H1 (cell line): ENCODE measurements at regions not wholly inside any gene's neighbourhood (a gene's known extent, or its start where the extent isn't known, plus 50 kb on each side); places are given as distances from the start of the nearest gene placed in this dataset.

Source experiments
- CTCF ChIA-PET: fragments of 300-600 bp; sonication (Branson Sonifier 250); formaldehyde crosslinking; loops from one replicate; lab custom pipeline; 2021; ENCODE audit not compliant: partially characterized antibody; lab: Charles Lee
- POLR2A ChIA-PET: fragments of 300-600 bp; sonication (Branson Sonifier 250); formaldehyde crosslinking; loops from one replicate; lab custom pipeline; 2021; ENCODE audit warnings: inconsistent platforms; ENCODE audit not compliant: partially characterized antibody; lab: Charles Lee
- DNase-seq, 2 experiments: peaks; one replicate each; pipeline versions ENCODE4 v3.0.0 to v3.0.0-alpha.2; 2010 to 2022; ENCODE audit warnings: low spot score in 2 of 2, low read depth in 1 of 2, mixed read lengths in 1 of 2
- FAIRE-seq: peaks from 2 replicates; lab custom pipeline; 2011; peaks lifted over from hg19 to GRCh38; lab: Jason Lieb, UNC
- H2AFZ ChIP-seq: 2 replicates; pipeline ENCODE4 v1.8.1; 2012; ENCODE audit warnings: low read length, inconsistent platforms
- H2AK5ac ChIP-seq: 2 replicates; pipeline ENCODE4 v1.6.1; 2013; ENCODE audit warnings: low read depth, low read length
- H2BK120ac ChIP-seq: replicated peaks from 2 replicates; pipeline ENCODE3; 2013; ENCODE audit warnings: low read depth, low read length, inconsistent platforms
- H2BK12ac ChIP-seq: 2 replicates; pipeline ENCODE4 v1.6.1; 2013; ENCODE audit warnings: low read depth, low read length
- H2BK15ac ChIP-seq: 2 replicates; pipeline ENCODE4 v1.6.1; 2013; ENCODE audit warnings: low read length
- H2BK20ac ChIP-seq: 2 replicates; pipeline ENCODE4 v1.6.1; 2013; ENCODE audit warnings: low read length
- H2BK5ac ChIP-seq: 2 replicates; pipeline ENCODE4 v1.6.1; 2013; ENCODE audit warnings: low read depth, low read length
- H3K14ac ChIP-seq: 2 replicates; pipeline ENCODE4 v1.6.1; 2013; ENCODE audit warnings: inconsistent platforms; ENCODE audit not compliant: insufficient read length
- H3K18ac ChIP-seq: 2 replicates; pipeline ENCODE4 v1.6.1; 2013; ENCODE audit warnings: low read length; ENCODE audit errors: extremely low read depth
- H3K23ac ChIP-seq: 2 replicates; pipeline ENCODE4 v1.6.1; 2013; ENCODE audit warnings: inconsistent platforms; ENCODE audit not compliant: insufficient read length
- H3K23me2 ChIP-seq: 2 replicates; pipeline ENCODE4 v1.6.1; 2013; ENCODE audit warnings: low read depth, low read length
- H3K27ac ChIP-seq: 2 replicates; pipeline ENCODE4 v1.6.1; 2011; ENCODE audit warnings: low read depth, low read length, inconsistent platforms
- H3K27me3 ChIP-seq, 4 experiments: replicated peaks in 1 of 4; 1 replicate in 1 of 4; 2 replicates in 3 of 4; pipeline versions ENCODE4 v1.6.1 to v1.8.1; 2011 to 2013; ENCODE audit warnings: low read length in 3 of 4, mild to moderate bottlenecking in 3 of 4, inconsistent platforms in 2 of 4, mixed read lengths in 2 of 4, moderate library complexity in 1 of 4; ENCODE audit not compliant: control insufficient read depth in 3 of 4, insufficient read depth in 3 of 4; ENCODE audit errors: extremely low read depth in 1 of 4
- H3K36me3 ChIP-seq, 4 experiments: 2 replicates each; pipeline versions ENCODE4 v1.6.1 to v1.8.1; 2011 to 2013; ENCODE audit warnings: mild to moderate bottlenecking in 4 of 4, low read length in 3 of 4, moderate library complexity in 2 of 4, control low read depth in 1 of 4, inconsistent platforms in 1 of 4; ENCODE audit not compliant: insufficient read depth in 4 of 4, control insufficient read depth in 2 of 4
- H3K4ac ChIP-seq: replicated peaks from 2 replicates; pipeline ENCODE3; 2013; ENCODE audit warnings: low read length, low read depth, mixed read lengths, inconsistent platforms; ENCODE audit not compliant: insufficient read length
- H3K4me1 ChIP-seq, 4 experiments: replicated peaks in 1 of 4; 1 replicate in 1 of 4; 2 replicates in 3 of 4; pipeline versions ENCODE4 v1.6.1 to v1.8.1; 2011 to 2013; ENCODE audit warnings: low read length in 3 of 4, inconsistent platforms in 2 of 4, mixed read lengths in 1 of 4; ENCODE audit not compliant: insufficient read depth in 4 of 4, control insufficient read depth in 3 of 4
- H3K4me2 ChIP-seq, 2 experiments: 2 replicates each; pipeline versions ENCODE4 v1.6.1 to v1.8.1; 2011 to 2013; ENCODE audit warnings: low read depth in 2 of 2, low read length in 2 of 2, control low read depth in 1 of 2, inconsistent platforms in 1 of 2, mild to moderate bottlenecking in 1 of 2; ENCODE audit not compliant: insufficient read depth in 1 of 2
- H3K4me3 ChIP-seq, 4 experiments: fragments of 200-600, 300-600 bp in 1 of 4; sonication (generic), shearing (Covaris generic), sonication (Bioruptor Twin) in 1 of 4; 2 replicates each; pipeline versions ENCODE4 v1.5.1 to v1.8.1; 2011 to 2016; ENCODE audit warnings: low read length in 4 of 4, low read depth in 3 of 4, control low read depth in 2 of 4, inconsistent platforms in 2 of 4, mild to moderate bottlenecking in 2 of 4, mixed read lengths in 1 of 4, moderate library complexity in 1 of 4; ENCODE audit not compliant: insufficient read depth in 2 of 4; ENCODE audit errors: extremely low read depth in 1 of 4
- H3K56ac ChIP-seq: replicated peaks from 2 replicates; pipeline ENCODE3; 2013; ENCODE audit warnings: low read depth, mild to moderate bottlenecking, mixed read lengths, low read length, inconsistent platforms; ENCODE audit not compliant: insufficient read length
- H3K79me1 ChIP-seq: 2 replicates; pipeline ENCODE4 v1.6.1; 2013; ENCODE audit warnings: low read depth, low read length, control low read depth
- H3K79me2 ChIP-seq, 2 experiments: 2 replicates each; pipeline versions ENCODE4 v1.6.1 to v1.8.1; 2012 to 2013; ENCODE audit warnings: low read length in 2 of 2, mild to moderate bottlenecking in 2 of 2, inconsistent platforms in 1 of 2; ENCODE audit not compliant: insufficient read depth in 2 of 2, control insufficient read depth in 1 of 2
- H3K9ac ChIP-seq, 4 experiments: replicated peaks in 1 of 4; 1 replicate in 1 of 4; 2 replicates in 3 of 4; pipeline versions ENCODE4 v1.6.1 to v1.8.1; 2011 to 2013; ENCODE audit warnings: low read depth in 3 of 4, low read length in 3 of 4, control low read depth in 2 of 4, mild to moderate bottlenecking in 2 of 4, moderate library complexity in 2 of 4, inconsistent platforms in 1 of 4; ENCODE audit errors: extremely low read depth in 1 of 4
- H3K9me3 ChIP-seq, 2 experiments: 2 replicates each; pipeline versions ENCODE4 v1.6.1 to v1.8.1; 2012 to 2013; ENCODE audit warnings: mild to moderate bottlenecking in 2 of 2, moderate library complexity in 2 of 2, control low read depth in 1 of 2, inconsistent platforms in 1 of 2, low read depth in 1 of 2, low read length in 1 of 2, mixed read lengths in 1 of 2; ENCODE audit not compliant: insufficient read depth in 2 of 2
- H4K20me1 ChIP-seq, 2 experiments: replicated peaks in 1 of 2; 2 replicates each; pipeline versions ENCODE3 to v1.8.1; 2011 to 2013; ENCODE audit warnings: inconsistent platforms in 2 of 2, low read length in 2 of 2, mild to moderate bottlenecking in 1 of 2; ENCODE audit not compliant: insufficient read depth in 2 of 2, control insufficient read depth in 1 of 2
- H4K5ac ChIP-seq: 2 replicates; pipeline ENCODE4 v1.6.1; 2013; ENCODE audit warnings: low read length, low read depth, mixed read lengths, inconsistent platforms; ENCODE audit not compliant: insufficient read length
- H4K8ac ChIP-seq: 2 replicates; pipeline ENCODE4 v1.8.0; 2013; ENCODE audit warnings: mild to moderate bottlenecking, moderate library complexity, low read length, inconsistent platforms; ENCODE audit not compliant: insufficient read depth; ENCODE audit errors: extremely low read depth
- H4K91ac ChIP-seq: replicated peaks from 2 replicates; pipeline ENCODE3; 2013; ENCODE audit warnings: low read length, mixed read lengths, inconsistent platforms; ENCODE audit not compliant: insufficient read length
- CBX5 ChIP-seq: fragments of 300-800, 300-1000 bp; sonication (generic); IDR thresholded peaks from 2 replicates; pipeline ENCODE4 v1.7.1; 2016; ENCODE audit warnings: antibody characterized with exemption, low read length, low read depth
- FOSL1 ChIP-seq: IDR thresholded peaks from 2 replicates; pipeline ENCODE4 v1.6.1; 2011; ENCODE audit warnings: mild to moderate bottlenecking, low read depth, low read length, moderate library complexity; ENCODE audit not compliant: insufficient read depth
- JUND ChIP-seq: IDR thresholded peaks from 2 replicates; pipeline ENCODE4 v1.6.1; 2011; ENCODE audit warnings: mild to moderate bottlenecking, improper control_type of control experiment, low read length
- KDM4A ChIP-seq: IDR thresholded peaks from one replicate; pipeline ENCODE4 v1.7.1; 2012; ENCODE audit warnings: low read depth, mild to moderate bottlenecking, moderate library complexity, low read length, inconsistent platforms; ENCODE audit not compliant: severe bottlenecking
- KDM5A ChIP-seq: fragments of 200-600 bp; IDR thresholded peaks from 2 replicates; pipeline ENCODE4 v1.7.1; 2012; ENCODE audit warnings: mild to moderate bottlenecking, low read length, inconsistent platforms, mixed read lengths
- MAFK ChIP-seq: IDR thresholded peaks from 2 replicates; pipeline ENCODE4 v1.6.1; 2012; ENCODE audit warnings: low read depth, mild to moderate bottlenecking, improper control_type of control experiment, low read length
- RFX5 ChIP-seq: IDR thresholded peaks from 2 replicates; pipeline ENCODE4 v1.6.1; 2011; ENCODE audit warnings: low read depth, low read length, improper control_type of control experiment, borderline replicate concordance
- RNF2 ChIP-seq: fragments of 200-900, 300-1000 bp; sonication (generic); IDR thresholded peaks from 2 replicates; pipeline ENCODE4 v1.7.1; 2016; ENCODE audit warnings: borderline replicate concordance, low read depth, mild to moderate bottlenecking, antibody characterized with exemption, low read length; ENCODE audit not compliant: poor library complexity, severe bottlenecking; ENCODE audit errors: missing control alignments
- SP4 ChIP-seq: IDR thresholded peaks from 2 replicates; pipeline ENCODE4 v1.6.1; 2012; ENCODE audit warnings: low read length, inconsistent platforms
- SRF ChIP-seq: IDR thresholded peaks from 2 replicates; pipeline ENCODE4 v1.6.1; 2011; ENCODE audit warnings: mild to moderate bottlenecking, low read depth, low read length, moderate library complexity
- TAF7 ChIP-seq: optimal IDR thresholded peaks from 2 replicates; pipeline ENCODE3; 2011; ENCODE audit warnings: low read depth, mild to moderate bottlenecking, inconsistent platforms, low read length, moderate library complexity, borderline replicate concordance
- ZNF274 ChIP-seq: IDR thresholded peaks from 2 replicates; pipeline ENCODE4 v1.7.0; 2012; ENCODE audit warnings: low read length, borderline replicate concordance; ENCODE audit errors: extremely low read depth
- WGBS, 2 experiments: shearing (Covaris generic) in 1 of 2; methylation state at CpG; one replicate each; pipeline versions ENCODE4 v1.1.6 to v1.1.7; 2013 to 2015; ENCODE audit warnings: low lambda C conversion rate in 2 of 2, mixed read lengths in 2 of 2, inconsistent platforms in 1 of 2, low coverage in 1 of 2, missing lambda C conversion rate in 1 of 2; ENCODE audit not compliant: insufficient replicate concordance in 2 of 2, insufficient coverage in 1 of 2, insufficient read length in 1 of 2; ENCODE audit errors: extremely low coverage in 1 of 2, missing lambda C conversion rate in 1 of 2; 5-methylcytosine and 5-hydroxymethylcytosine counted together

- no peak overlapping the region for H3K4me3 ChIP-seq
- H3K4me1 ChIP-seq, result peaks cover 0 to 5% (median 2%) of the 10 kb centered on the region in 4 experiments; a peak in 3 of 7 replicates
- H4K91ac ChIP-seq, result no peak overlapping the region
- H2AK5ac ChIP-seq, result no peak overlapping the region
- no peak overlapping the region for H4K8ac ChIP-seq
- no peaks in the 10 kb centered on the region for H4K20me1 ChIP-seq
- FAIRE-seq (no peak), DNase-seq (no peak)
- CTCF ChIA-PET, result no interaction called here
- no peak overlapping the region for H3K56ac ChIP-seq
- no peaks in the 10 kb centered on the region for H3K36me3 ChIP-seq
- no peaks in the 10 kb centered on the region for H3K27me3 ChIP-seq
- no peak overlapping the region for H2BK120ac ChIP-seq
- H3K79me1 ChIP-seq, result no peaks in the 10 kb centered on the region
- no peak overlapping the region for H3K4ac ChIP-seq
- no peak overlapping the region for H2AFZ ChIP-seq
- no peaks in the 10 kb centered on the region; the same call in 1 of the 2 replicates for H3K23me2 ChIP-seq
- no peak overlapping the region for H2BK5ac ChIP-seq
- no peak overlapping the region for H2BK15ac ChIP-seq
- H3K79me2 ChIP-seq, result no peaks in the 10 kb centered on the region
- H2BK12ac ChIP-seq, result no peak overlapping the region
- H3K9ac ChIP-seq, result no peak overlapping the region
- no peak overlapping the region for H3K18ac ChIP-seq
- no peak overlapping the region for H3K4me2 ChIP-seq
- H3K23ac ChIP-seq, result no peak overlapping the region
- H3K9me3 ChIP-seq, result no peaks in the 10 kb centered on the region
- H4K5ac ChIP-seq, result no peak overlapping the region
- POLR2A ChIA-PET, result no interaction called here
- WGBS, 2 experiments, result 94% methylated on average over 2 of the region's 3 CpGs; no CpG with 5 or more reads in 1 of the 2 experiments
- H3K14ac ChIP-seq, result no peak overlapping the region
- no peak overlapping the region for H3K27ac ChIP-seq
- H2BK20ac ChIP-seq, result no peak overlapping the region
- TF ChIP-seq KDM4A, result no peak
- TF ChIP-seq ZNF274, result no peak
- no peak for TF ChIP-seq RNF2
- no peak for TF ChIP-seq RFX5
- no peak for TF ChIP-seq TAF7
- no peak for TF ChIP-seq CBX5
- no peak for TF ChIP-seq SP4
- TF ChIP-seq FOSL1, result no peak
- TF ChIP-seq SRF, result no peak
- no peak for TF ChIP-seq JUND
- no peak for TF ChIP-seq MAFK
- no peak for TF ChIP-seq KDM5A
Observed at GRCh38 chrX:39982948-39983347, 114.8 kb downstream of the BCOR start.
